Aorta (tissue), 5 donors: ENCODE measurements at regions not wholly inside any gene's neighbourhood (a gene's known extent, or its start where the extent isn't known, plus 50 kb on each side); places are given as distances from the start of the nearest gene placed in this dataset.
"Not testable (repeated sequence)": the region's sequence is repeated elsewhere in the genome, so short reads cannot be mapped to it uniquely, and the experiment has no call there.

ENCODE experiments used
- ATAC-seq: fragments of 200-7000 bp; cut with Tn5 transposase; one replicate; pipeline ENCODE4 v1.9.1; 2022; ENCODE audit warnings: moderate library complexity; ENCODE audit not compliant: low FRiP score
- DNase-seq, 2 donors: peaks; one replicate each; pipeline ENCODE4 v3.0.0-alpha.2; 2020
- H3K27ac ChIP-seq, 2 donors: one replicate each; pipeline ENCODE4 v1.5.1; 2013; ENCODE audit warnings: low read length in 2 of 2, mild to moderate bottlenecking in 2 of 2, moderate library complexity in 2 of 2, control low read depth in 1 of 2, inconsistent platforms in 1 of 2, low read depth in 1 of 2
- H3K27me3 ChIP-seq, 2 donors: one replicate each; pipeline ENCODE4 v1.6.1; 2013; ENCODE audit warnings: control low read depth in 1 of 2, low read length in 1 of 2, mild to moderate bottlenecking in 1 of 2, moderate library complexity in 1 of 2; ENCODE audit not compliant: insufficient read depth in 2 of 2, control insufficient read depth in 1 of 2
- H3K36me3 ChIP-seq, 2 donors: one replicate each; pipeline ENCODE4 v1.6.1; 2013; ENCODE audit warnings: control low read depth in 1 of 2, low read length in 1 of 2, mild to moderate bottlenecking in 1 of 2; ENCODE audit not compliant: insufficient read depth in 2 of 2, control insufficient read depth in 1 of 2
- H3K4me1 ChIP-seq, 2 donors: one replicate each; pipeline ENCODE4 v1.6.1; 2013; ENCODE audit warnings: low read length in 2 of 2, control low read depth in 1 of 2, mild to moderate bottlenecking in 1 of 2, moderate library complexity in 1 of 2; ENCODE audit not compliant: insufficient read depth in 2 of 2, control insufficient read depth in 1 of 2
- H3K4me3 ChIP-seq, 2 donors: one replicate each; pipeline ENCODE4 v1.5.1; 2013; ENCODE audit warnings: low read length in 2 of 2, control low read depth in 1 of 2, mild to moderate bottlenecking in 1 of 2
- H3K9me3 ChIP-seq: one replicate; pipeline ENCODE4 v1.6.1; 2013; ENCODE audit warnings: mild to moderate bottlenecking, low read length; ENCODE audit not compliant: control insufficient read depth
- WGBS, 2 donors: extraction: QIAGEN DNeasy Blood & Tissue Kit; methylation state at CpG; one replicate each; pipeline ENCODE4 v1.1.7; 2013; 5-methylcytosine and 5-hydroxymethylcytosine counted together
- intact Hi-C, 2 donors: fragments of 100-400 bp; cut with DNase I; formaldehyde crosslinking; loops; one replicate each; pipeline versions ENCODE4 v1.14.2 to v1.15.0; 2022
- donor health status: healthy with polysubstance abuse.
- donor health status: Bipolar disorder and iron deficiency.
- donor health status: DM: no; HTN: no; CAD: no.
- donor health status: DM: no; HTN: no; CAD: no.
- donor health status: DM: yes; HTN: yes; CAD: no.

DNA sequence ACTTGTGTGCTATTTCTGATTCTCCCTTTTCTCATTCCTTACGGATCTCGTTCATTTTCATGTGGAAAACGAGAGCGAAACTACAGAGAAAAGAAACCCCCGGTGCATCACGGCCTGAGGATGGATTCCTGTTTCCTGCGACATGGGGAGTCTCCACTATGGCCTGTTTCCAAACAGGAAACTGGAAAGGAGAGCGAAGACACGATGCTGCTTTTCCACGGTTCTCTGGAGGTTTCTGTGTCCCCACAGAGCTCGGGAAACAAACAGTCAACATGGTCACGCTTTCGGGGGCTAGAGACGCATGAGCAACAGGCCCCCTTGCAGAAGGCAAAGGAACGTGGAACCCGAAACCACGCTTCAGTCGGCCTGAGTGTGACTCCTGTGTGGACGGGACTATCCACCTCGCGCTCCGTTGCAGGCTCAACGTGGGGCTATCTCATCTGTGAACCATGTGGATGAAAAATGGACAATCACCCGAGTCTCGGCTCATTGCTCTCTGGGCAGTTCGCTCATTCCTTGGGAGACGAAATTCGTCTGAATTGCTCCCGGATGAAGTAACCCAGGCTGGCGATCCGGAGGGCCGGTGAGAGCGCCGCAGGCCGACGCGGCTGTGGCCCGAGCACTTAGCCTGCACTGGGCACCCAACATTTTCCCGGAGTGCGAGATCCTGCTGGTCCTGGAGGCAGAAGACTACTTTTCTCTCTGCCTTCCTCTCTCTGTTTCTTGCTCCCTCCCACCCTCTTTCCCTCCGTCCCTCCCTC, 3923.2 kb upstream of the OR11H1 start:
- WGBS, 2 donors: 67 to 69% methylated on average over 41 of the region's 41 CpGs

DNA sequence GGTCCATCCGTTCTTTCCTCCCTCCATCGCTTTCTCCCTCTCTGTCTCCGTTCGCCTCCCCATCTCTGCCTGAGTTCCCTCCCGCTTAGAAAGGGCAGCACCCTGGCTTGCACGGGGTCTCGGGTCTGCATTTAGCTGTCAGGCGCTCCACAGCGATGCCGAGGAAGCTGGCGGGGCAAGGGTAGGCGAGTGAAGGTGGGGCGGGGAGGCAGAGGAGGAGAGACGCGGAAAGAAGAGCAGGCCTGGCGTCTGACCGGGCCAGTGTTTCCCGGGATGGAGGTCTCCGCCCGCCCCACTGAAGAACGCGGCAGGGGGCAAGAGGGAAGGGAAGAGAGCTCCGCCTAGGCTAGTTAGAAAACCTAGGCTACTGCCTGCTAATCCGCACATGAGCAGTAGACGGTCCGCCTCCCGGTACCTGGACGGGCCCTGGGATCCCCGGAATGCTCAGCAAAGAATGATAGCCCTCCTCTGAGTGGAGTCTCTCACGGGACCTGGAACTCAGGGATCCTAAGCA, 3922.5 kb upstream of the OR11H1 start:
- Histone ChIP-seq H3K9me3 (no peaks in the 10 kb centered on the region), H3K27ac (no peak overlapping the region), H3K4me1 (no peaks in the 10 kb centered on the region), H3K36me3 (no peaks in the 10 kb centered on the region), H3K4me3 (no peak overlapping the region), H3K27me3 (no peaks in the 10 kb centered on the region)
- ATAC-seq: no peak
- WGBS, 2 donors: 75 to 77% methylated on average over 30 of the region's 30 CpGs
- DNase-seq: no peak
- intact Hi-C loops: no loop called here

More for the DNA sequence above, 3923.2 kb upstream of the OR11H1 start:
- H3K27me3 ChIP-seq, intact Hi-C loops, ATAC-seq, H3K27ac ChIP-seq, H3K36me3 ChIP-seq, H3K9me3 ChIP-seq, DNase-seq, H3K4me1 ChIP-seq, H3K4me3 ChIP-seq: not testable (repeated sequence)

DNA sequence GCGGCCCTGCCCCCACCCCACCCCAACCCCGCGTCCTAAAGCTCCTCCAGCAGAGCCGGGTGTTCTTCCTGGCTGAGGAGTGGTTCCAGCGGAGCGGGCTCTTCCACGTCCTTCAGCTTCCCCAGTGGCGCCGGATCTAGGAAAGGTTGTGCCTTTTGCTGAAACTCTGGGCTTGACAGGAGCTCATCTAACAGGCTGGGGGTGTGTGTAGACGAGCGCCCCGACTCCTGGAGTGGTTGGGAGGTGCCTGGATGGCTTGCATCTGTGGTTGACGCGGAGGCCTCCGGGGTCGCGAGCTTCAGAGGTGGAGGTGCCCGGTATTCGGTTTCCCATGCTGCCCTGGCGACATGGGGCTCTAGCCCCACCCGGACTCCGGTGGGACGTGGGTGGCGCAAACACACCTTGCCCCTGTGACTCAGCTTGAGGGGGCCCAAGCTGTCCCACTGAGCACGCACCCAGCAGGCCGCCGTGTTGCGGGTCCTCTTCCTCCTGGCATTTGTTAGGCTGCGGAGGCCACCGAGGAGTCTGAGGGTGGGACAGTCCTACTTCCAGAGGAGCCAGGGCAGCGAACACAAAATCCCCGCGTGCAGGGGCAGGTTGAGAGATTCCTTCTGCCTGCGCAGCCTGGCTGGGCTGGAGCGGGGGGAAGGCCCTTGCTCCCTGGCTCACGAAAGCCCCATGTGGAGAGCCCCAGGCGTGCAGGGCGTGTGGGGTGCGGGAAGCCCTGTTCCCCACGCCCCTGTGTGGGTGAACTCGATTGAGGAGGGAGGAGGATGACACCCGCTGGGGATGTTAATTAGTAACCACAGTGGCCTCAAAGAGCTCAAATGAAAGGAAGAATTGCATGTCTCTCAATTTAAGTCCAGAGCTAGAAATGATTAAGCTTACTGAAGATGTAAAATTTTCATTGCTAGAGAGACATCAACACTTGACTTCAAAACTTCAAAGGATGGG, 3921.7 kb upstream of the OR11H1 start:
- H3K36me3 ChIP-seq, H3K4me3 ChIP-seq, DNase-seq, H3K9me3 ChIP-seq, intact Hi-C loops, H3K27ac ChIP-seq, H3K27me3 ChIP-seq, ATAC-seq, H3K4me1 ChIP-seq: not testable (repeated sequence)
- 76 to 77% methylated on average over 42 of the region's 42 CpGs for WGBS, 2 donors

DNA sequence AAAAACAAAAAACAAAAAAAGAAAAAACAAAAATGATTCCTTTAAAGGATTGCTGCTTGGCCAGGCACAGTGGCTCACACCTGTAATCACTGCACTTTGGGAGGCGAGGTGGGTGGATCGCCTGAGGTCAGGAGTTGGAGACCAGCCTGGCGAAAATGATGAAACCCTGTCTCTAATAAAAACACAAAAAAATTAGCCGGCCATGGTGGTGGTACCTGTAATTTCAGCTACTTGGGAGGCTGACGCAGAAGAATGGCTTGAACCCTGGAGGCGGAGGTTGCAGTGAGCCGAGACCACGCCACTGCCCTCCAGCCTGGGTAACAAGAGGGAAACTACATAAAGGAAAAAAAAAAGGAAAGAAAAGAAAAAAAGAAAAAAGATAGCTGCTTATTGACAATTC, 3920.8 kb upstream of the OR11H1 start:
- H3K4me1 ChIP-seq, H3K27ac ChIP-seq, H3K9me3 ChIP-seq, H3K4me3 ChIP-seq, DNase-seq, H3K27me3 ChIP-seq, H3K36me3 ChIP-seq, ATAC-seq, intact Hi-C loops: not testable (repeated sequence)
- 80 to 81% methylated on average over 8 of the region's 8 CpGs for WGBS, 2 donors

DNA sequence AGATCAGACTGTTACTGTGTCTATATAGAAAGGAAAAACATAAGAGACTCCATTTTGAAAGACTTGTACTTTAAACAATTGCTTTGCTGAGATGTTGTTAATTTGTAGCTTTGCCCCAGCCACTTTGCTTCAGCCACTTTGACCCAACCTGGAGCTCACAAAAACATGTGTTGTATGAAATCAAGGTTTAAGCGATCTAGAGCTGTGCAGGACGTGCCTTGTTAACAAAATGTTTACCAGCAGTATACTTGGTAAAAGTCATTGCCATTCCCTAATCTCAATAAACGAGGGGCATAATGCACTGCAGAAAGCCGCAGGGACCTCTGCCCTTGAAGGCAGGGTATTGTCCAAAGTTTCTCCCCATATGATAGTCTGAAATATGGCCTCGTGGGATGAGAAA, 3919.5 kb upstream of the OR11H1 start:
- H3K36me3 ChIP-seq, DNase-seq, H3K27me3 ChIP-seq, ATAC-seq, intact Hi-C loops, H3K27ac ChIP-seq, H3K4me3 ChIP-seq, H3K4me1 ChIP-seq, H3K9me3 ChIP-seq: not testable (repeated sequence)
- 53 to 56% methylated on average over 5 of the region's 5 CpGs for WGBS, 2 donors

DNA sequence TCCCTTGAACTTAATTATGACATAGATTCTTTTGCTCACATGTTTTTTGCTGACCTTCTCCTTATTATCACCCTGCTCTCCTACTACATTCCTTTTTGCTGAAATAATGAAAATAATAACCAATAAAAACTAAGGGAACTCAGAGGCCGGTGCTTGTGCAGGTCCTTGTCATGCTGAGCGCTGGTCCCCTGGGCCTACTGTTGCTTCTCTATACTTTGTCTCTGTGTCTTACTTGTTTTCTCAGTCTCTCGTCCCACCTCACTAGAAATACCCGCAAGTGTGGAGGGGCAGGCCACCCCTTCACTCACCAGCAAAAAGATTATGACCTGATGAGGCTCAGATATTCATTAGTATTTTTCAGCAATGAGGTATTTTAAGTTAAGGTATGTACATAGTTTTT, 3918.8 kb upstream of the OR11H1 start:
- H3K27me3 ChIP-seq, H3K36me3 ChIP-seq, DNase-seq, ATAC-seq, H3K4me3 ChIP-seq, H3K9me3 ChIP-seq, H3K4me1 ChIP-seq, H3K27ac ChIP-seq, intact Hi-C loops: not testable (repeated sequence)
- WGBS, 2 donors: 76 to 78% methylated on average over 4 of the region's 4 CpGs

DNA sequence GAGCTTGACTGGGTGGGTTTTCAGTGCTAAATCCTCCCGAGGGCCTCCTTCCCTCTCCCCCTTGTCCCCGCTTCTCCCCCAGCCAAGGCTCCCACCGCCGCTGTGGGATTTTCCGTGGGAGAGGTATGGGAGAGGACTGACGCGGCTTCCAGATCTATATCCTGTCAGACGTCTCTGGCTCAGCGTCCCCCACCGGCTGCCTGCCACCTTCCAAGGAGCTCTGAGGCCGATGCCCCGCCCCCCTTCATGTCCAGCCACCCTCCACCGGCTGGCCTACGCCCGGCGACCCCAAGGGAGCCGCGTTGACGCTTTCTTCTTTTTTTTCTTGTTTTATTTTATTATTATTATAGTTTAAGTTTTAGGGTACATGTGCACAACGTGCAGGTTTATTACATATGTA, 3916.7 kb upstream of the OR11H1 start:
- H3K27me3 ChIP-seq, H3K27ac ChIP-seq, H3K9me3 ChIP-seq, DNase-seq, H3K36me3 ChIP-seq, H3K4me1 ChIP-seq, ATAC-seq, intact Hi-C loops, H3K4me3 ChIP-seq: not testable (repeated sequence)
- 84 to 86% methylated on average over 20 of the region's 20 CpGs for WGBS, 2 donors

DNA sequence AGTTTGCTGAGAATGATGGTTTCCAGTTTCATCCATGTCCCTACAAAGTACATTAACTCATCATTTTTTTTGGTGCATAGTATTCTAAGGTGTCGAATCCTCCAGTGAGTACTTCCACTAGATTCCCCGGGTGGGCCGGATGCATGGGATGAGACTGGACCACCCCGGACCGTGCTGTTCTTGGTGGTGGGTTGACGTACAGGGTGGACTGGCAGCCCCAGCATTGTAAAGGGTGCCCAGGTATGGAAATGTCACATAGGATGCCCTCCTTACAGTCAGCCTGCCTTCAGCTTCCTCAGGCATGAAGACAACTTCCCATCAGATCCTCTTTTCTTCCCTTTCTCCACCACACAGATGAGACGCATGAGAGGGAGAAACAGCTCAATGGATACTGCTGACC, 3916.1 kb upstream of the OR11H1 start:
- DNase-seq, H3K27ac ChIP-seq, intact Hi-C loops, H3K27me3 ChIP-seq, H3K4me1 ChIP-seq, ATAC-seq, H3K4me3 ChIP-seq, H3K9me3 ChIP-seq, H3K36me3 ChIP-seq: not testable (repeated sequence)
- 89 to 90% methylated on average over 7 of the region's 7 CpGs for WGBS, 2 donors
